Breast epithelium (tissue), 4 donors: ENCODE measurements at regions not wholly inside any gene's neighbourhood (a gene's known extent, or its start where the extent isn't known, plus 50 kb on each side); places are given as distances from the start of the nearest gene placed in this dataset.
"Not testable (repeated sequence)": the region's sequence is repeated elsewhere in the genome, so short reads cannot be mapped to it uniquely, and the experiment has no call there.

ENCODE experiments used
- DNase-seq, 2 donors: peaks; one replicate each; pipeline ENCODE4 v3.0.0-alpha.2; 2019; ENCODE audit warnings: low spot score in 2 of 2
- H3K27ac ChIP-seq, 2 donors: fragments of 200-600 bp; sonication (generic) in 1 of 2; one replicate each; pipeline ENCODE4 v1.5.1; 2016 to 2019; ENCODE audit warnings: mild to moderate bottlenecking in 1 of 2
- H3K27me3 ChIP-seq, 2 donors: fragments of 200-600 bp; sonication (generic) in 1 of 2; one replicate each; pipeline versions ENCODE4 v1.5.1 to v1.6.0; 2017 to 2019; ENCODE audit warnings: control low read depth in 1 of 2, mild to moderate bottlenecking in 1 of 2
- H3K36me3 ChIP-seq: fragments of 200-600 bp; one replicate; pipeline ENCODE4 v1.5.1; 2019
- H3K4me1 ChIP-seq, 2 donors: fragments of 200-600 bp; sonication (generic); one replicate each; pipeline ENCODE4 v1.5.1; 2016 to 2019; ENCODE audit warnings: control low read depth in 1 of 2
- H3K4me3 ChIP-seq, 3 donors: fragments of 200-600 bp; sonication (generic); 1 replicate in 2 of 3; 2 replicates in 1 of 3; pipeline ENCODE4 v1.5.1; 2016 to 2019; ENCODE audit warnings: mild to moderate bottlenecking in 3 of 3, moderate library complexity in 2 of 3
- H3K9me3 ChIP-seq, 2 donors: fragments of 200-600 bp; sonication (generic) in 1 of 2; one replicate each; pipeline ENCODE4 v1.5.1; 2016 to 2019; ENCODE audit warnings: control low read depth in 1 of 2
- POLR2A ChIP-seq: fragments of 450-650 bp; IDR thresholded peaks from one replicate; pipeline ENCODE4 v1.6.1; 2016; ENCODE audit warnings: antibody characterized with exemption, mild to moderate bottlenecking, moderate library complexity
- POLR2AphosphoS5 ChIP-seq, 3 donors: sonication (generic); formaldehyde crosslinking; IDR thresholded peaks; one replicate each; pipeline ENCODE4 v1.6.1; 2017; ENCODE audit warnings: antibody characterized with exemption in 3 of 3
- intact Hi-C: fragments of 100-400 bp; cut with DNase I; formaldehyde crosslinking; loops from one replicate; pipeline ENCODE4 v1.15.1; 2023; ENCODE audit warnings: low total_unique reads
- TF ChIP-seq, protein P1 (sequence below), 3 donors: fragments of 450-650 bp; IDR thresholded peaks; one replicate each; pipeline ENCODE4 v1.5.1; 2016 to 2017; ENCODE audit warnings: antibody characterized with exemption in 3 of 3, mild to moderate bottlenecking in 3 of 3, moderate library complexity in 3 of 3

DNA sequence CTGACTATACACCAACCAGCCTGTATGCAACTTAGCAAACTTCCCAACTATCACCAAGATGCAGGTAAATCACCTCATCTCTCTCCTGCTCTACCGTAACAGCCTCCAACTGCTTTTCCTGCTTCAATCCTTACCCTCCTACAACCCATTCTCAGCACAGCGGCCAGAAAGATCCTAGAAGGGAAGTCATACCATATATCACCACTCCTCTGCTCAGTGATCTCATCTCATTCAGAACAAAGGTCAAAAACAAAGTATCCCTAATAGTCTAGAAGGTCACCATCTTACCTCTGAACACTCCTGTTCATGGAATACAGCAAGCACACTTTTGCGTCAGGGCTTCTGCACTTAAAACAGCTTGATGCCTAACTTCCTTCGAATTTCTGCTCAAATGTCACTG lies 62.2 kb upstream of the RNF38 start:
- H3K27ac ChIP-seq = no peak overlapping the region
- DNase-seq = no peak
- no peaks in the 10 kb centered on the region for H3K4me1 ChIP-seq
- intact Hi-C loops = no loop called here
- TF ChIP-seq, protein P1, sequence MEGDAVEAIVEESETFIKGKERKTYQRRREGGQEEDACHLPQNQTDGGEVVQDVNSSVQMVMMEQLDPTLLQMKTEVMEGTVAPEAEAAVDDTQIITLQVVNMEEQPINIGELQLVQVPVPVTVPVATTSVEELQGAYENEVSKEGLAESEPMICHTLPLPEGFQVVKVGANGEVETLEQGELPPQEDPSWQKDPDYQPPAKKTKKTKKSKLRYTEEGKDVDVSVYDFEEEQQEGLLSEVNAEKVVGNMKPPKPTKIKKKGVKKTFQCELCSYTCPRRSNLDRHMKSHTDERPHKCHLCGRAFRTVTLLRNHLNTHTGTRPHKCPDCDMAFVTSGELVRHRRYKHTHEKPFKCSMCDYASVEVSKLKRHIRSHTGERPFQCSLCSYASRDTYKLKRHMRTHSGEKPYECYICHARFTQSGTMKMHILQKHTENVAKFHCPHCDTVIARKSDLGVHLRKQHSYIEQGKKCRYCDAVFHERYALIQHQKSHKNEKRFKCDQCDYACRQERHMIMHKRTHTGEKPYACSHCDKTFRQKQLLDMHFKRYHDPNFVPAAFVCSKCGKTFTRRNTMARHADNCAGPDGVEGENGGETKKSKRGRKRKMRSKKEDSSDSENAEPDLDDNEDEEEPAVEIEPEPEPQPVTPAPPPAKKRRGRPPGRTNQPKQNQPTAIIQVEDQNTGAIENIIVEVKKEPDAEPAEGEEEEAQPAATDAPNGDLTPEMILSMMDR (IDR thresholded peaks at IDR 0.05) = no peak
- TF ChIP-seq POLR2AphosphoS5 (IDR thresholded peaks at IDR 0.05) = no peak
- TF ChIP-seq POLR2A = no peak
- no peaks in the 10 kb centered on the region for H3K9me3 ChIP-seq
- H3K36me3 ChIP-seq = no peaks in the 10 kb centered on the region
- H3K4me3 ChIP-seq = no peak overlapping the region
- no peaks in the 10 kb centered on the region for H3K27me3 ChIP-seq

DNA sequence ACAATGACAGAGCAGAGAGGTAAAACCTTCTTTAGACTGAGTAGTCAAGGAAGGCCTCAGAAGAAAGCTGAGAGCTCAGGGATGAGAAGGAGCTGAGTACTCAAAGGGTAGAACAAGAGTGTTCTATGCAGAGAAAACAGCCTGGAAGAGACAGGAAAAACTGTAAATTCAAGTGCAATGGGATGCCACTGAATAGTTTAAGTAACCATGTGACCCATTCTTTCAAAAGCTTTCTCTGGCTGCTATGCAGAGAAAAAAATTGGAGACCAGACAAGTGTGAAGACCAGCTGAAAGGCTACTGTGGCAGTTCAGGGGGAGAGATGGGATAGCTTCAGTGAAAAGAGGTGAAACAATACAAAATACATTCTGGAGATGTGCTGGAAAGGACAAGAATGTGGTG lies 61.3 kb upstream of the RNF38 start:
- Histone ChIP-seq H3K27me3 (no peaks in the 10 kb centered on the region), H3K4me1 (no peaks in the 10 kb centered on the region), H3K36me3 (no peaks in the 10 kb centered on the region), H3K27ac (no peak overlapping the region), H3K4me3 (no peak overlapping the region), H3K9me3 (no peaks in the 10 kb centered on the region)
- TF ChIP-seq, protein P1 (IDR thresholded peaks at IDR 0.05) = no peak
- TF ChIP-seq POLR2AphosphoS5 (IDR thresholded peaks at IDR 0.05) = no peak
- no peak for TF ChIP-seq POLR2A
- DNase-seq = no peak
- intact Hi-C loops = no loop called here

DNA sequence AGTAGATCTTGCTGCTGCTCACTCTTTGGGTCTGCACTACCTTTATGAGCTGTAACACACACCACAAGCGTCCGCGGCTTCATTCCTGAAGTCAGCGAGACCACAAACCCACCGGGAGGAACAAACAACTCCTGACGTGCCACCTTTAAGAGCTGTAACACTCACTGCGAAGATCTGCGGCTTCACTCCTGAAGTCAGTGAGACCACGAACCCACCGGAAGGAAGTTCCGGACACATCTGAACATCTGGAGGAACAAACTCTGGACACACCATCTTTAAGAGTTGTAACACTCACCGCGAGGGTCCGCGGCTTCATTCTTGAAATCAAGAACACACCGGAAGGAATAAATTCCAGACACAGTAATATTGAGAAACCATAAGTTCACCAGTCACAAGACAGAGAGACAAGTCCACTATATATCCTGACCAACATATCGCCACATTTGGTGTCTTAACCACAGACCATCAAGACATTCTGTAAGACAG lies 58.4 kb upstream of the RNF38 start:
- DNase-seq, H3K36me3 ChIP-seq, H3K27ac ChIP-seq, intact Hi-C loops, H3K4me3 ChIP-seq, H3K9me3 ChIP-seq, H3K4me1 ChIP-seq, H3K27me3 ChIP-seq: not testable (repeated sequence)

DNA sequence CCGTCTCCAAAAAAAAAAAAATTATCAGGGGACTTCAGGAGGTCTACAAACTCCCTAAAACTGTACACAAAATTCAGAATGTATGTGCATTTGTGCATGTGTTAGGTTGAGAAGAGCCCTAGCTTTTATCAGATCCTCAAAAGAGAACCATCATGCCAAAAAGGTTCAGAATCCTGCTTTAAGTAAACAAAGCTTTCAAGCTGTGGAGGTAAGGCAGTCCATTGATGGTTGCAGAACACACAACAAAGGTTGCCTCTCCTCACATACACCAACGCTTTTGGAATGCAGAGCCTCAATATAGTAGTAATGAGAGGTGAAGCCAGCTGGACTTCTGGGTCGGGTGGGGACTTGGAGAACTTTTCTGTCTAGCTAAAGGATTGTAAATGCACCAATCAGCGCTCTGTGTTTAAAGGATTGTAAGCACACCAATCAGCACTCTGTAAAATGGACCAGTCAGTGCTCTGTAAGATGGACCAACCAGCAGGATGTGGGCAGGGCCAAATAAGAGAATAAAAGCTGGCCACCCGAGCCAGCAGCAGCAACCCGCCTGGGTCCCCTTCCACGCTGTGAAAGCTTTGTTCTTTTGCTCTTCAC lies 57.9 kb upstream of the RNF38 start:
- H3K27me3 ChIP-seq = no peaks in the 10 kb centered on the region
- H3K4me1 ChIP-seq = no peaks in the 10 kb centered on the region
- no peak overlapping the region for H3K4me3 ChIP-seq
- DNase-seq = no peak
- intact Hi-C loops = no loop called here
- TF ChIP-seq, protein P1 (IDR thresholded peaks at IDR 0.05) = no peak
- TF ChIP-seq POLR2AphosphoS5 (IDR thresholded peaks at IDR 0.05) (no peak), POLR2A (no peak)
- no peaks in the 10 kb centered on the region for H3K9me3 ChIP-seq
- no peak overlapping the region for H3K27ac ChIP-seq
- no peaks in the 10 kb centered on the region for H3K36me3 ChIP-seq

DNA sequence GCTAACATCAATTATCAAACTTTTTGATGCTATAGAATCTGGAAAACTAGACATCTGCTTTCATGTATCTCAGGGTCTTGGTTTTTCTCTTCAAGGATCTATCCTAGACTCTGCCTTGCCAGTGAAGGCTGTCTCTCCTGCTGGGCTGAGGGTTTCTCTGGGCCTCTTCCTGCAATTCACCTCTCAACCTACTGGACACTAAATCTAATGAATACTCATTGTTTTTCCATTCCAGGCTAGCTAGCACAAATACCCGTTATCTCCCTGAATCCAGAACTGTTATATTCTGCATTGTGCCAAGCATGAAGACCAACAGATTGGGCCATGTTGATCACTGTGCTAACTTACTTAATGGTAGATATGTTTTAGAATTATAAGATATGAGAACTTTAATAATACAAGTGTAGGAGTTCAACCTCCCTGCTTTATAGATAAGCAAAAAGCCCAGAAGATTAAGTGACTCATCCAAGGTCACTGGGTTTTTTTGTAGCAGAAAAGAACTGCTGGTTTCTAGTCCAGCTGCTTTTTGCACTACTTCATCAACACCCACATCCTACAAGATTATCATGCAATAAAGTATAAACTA lies 56.5 kb upstream of the RNF38 start:
- Histone ChIP-seq H3K4me1 (no peaks in the 10 kb centered on the region), H3K27ac (no peak overlapping the region), H3K9me3 (no peaks in the 10 kb centered on the region), H3K36me3 (no peaks in the 10 kb centered on the region), H3K27me3 (no peaks in the 10 kb centered on the region), H3K4me3 (no peak overlapping the region)
- intact Hi-C loops = no loop called here
- DNase-seq = no peak
- TF ChIP-seq, protein P1 (IDR thresholded peaks at IDR 0.05) = no peak
- TF ChIP-seq POLR2A (no peak), POLR2AphosphoS5 (IDR thresholded peaks at IDR 0.05) (no peak)
